G401 (cell line): ENCODE measurements at regions not wholly inside any gene's neighbourhood (a gene's known extent, or its start where the extent isn't known, plus 50 kb on each side); places are given as distances from the start of the nearest gene placed in this dataset.
"Not testable (repeated sequence)": the region's sequence is repeated elsewhere in the genome, so short reads cannot be mapped to it uniquely, and the experiment has no call there.

ENCODE experiments used
- DNase-seq: peaks from one replicate; pipeline ENCODE4 v3.0.0-alpha.2; 2015; ENCODE audit warnings: low spot score
- in situ Hi-C: cut with HindIII; loops from 2 replicates; pipeline ENCODE4 v1.10.0; 2016; ENCODE audit warnings: low sequenced_read_pairs, mixed read lengths

DNA sequence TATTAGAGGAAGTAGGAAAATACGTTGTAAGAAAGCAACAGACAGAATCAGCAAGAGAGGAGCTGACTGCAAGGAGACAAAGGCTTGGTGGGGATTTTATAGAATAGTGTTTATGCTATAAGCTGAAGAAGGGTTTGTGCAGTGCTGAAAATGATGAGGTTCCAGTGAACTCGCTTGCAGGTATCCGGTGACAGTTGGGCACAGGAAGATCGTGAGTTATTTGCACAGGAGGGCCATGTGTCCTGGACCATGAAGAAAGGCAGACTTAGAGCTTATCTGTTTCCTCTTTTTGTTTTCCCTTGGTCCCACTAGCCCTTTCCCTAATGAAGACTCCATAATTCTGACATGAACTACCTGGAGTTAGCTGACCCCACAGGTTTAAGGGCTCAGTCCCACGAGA, 61.4 kb downstream of the NXNL2 start:
- in situ Hi-C loops, result no loop called here
- no peak for DNase-seq

DNA sequence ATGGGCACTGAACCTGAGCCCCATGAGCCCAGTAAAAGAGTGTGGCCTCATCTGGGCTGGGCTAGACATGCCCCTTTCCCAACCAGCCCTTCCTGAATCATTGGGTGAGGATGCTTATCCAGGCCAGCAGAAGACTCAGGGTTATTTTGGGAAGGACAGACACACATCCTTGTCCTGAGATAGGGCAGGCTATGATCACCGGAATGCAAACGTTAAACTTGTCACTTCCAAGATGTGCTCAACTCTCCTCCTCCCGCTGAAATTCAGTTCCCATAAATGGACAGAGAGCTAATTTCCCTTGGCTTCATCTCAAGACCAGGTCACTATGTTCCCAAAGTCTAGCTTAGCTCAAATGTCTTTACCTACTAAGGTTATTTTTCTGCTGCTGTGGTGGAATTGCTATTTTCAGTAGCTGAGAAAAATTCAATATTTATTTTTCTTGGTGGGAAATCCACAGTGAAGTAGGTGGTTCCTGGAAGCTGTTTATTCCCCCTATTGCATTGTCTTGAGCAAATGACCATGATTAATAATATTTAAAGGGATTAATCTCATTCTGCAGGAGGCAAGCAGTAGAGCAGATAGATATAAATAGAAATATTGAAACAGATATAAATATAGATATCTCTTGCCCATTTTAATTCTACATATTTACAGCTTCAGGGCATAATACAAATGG, 70.0 kb downstream of the NXNL2 start:
- in situ Hi-C loops, result no loop called here
- no peak for DNase-seq

DNA sequence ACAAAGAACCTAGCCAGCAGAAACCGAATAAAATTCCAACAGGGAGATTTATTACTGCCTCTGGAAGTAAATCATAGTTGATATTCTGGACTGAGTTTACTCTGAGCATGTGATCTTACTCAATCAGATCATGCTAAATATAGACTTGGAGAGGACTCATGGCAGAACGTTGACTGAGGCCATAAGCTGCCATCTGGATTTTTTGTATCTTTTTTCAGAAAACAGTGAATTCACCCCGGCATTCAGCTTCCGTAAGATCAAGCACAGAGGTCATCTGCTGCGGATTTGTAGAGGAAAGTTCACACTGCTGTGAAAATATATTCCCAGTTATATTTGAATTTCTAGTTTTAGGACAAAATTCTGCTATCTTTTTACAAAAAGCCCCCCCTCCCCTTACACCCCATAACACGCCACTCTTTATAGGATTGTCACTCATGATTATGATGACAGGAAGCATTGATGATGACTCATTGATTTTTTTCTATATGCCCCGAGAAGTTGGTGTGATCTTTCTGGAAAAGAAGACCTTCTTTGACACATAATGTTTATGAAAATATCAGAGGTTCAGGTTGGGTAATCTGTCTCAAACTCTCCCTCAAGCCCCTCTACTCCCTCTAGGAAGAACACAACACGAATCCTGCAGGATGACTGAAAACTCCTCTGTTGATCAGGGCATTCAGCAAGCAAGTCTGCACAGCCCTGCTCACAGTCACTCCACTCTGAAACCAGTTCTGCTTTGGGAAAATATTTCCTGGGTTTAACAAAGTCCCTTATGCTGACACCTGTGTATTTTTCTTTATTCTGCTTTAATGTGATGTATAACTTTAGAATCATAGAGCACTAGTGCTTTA, 70.8 kb downstream of the NXNL2 start:
- in situ Hi-C loops, result no loop called here
- DNase-seq, result peak; percentile 6

DNA sequence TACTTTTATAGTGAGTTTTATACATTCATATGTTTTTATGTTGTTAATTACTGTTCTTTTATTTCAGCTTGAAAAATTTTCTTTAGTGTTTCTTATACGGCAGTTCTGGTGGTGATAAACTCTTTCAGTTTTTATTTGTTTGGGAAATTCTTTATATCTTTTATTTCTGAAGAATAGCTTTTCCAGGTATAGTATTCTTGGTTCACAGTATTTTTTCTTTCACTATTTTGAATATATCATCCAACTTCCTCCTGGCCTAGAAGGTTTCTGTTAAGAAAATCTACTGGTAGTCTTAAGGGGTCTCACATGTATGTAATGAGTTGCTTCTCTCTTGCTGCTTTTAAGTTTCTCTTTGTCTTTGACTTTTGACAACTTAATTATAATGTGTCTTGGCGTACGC, 79.4 kb downstream of the NXNL2 start:
- no peak for DNase-seq
- in situ Hi-C loops, result no loop called here

DNA sequence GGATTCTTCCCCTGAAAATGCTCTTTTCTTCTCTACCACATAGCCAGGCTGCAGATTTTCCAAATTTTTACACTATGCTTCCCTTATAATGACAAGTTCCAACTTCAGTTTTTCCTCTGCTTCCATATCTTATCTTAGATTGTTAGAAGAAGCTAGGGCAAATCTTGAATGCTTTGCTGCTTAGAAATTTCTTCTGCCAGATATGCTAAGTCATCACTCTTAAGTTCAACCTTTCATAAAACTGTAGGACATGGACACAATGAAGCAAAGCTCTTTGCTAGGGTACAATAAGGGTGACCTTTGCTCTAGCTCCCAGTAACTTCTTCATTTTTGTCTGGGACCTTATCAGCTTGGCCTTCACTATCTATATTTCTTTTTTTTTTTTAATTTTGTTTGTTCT, 88.7 kb downstream of the NXNL2 start:
- in situ Hi-C loops, result no loop called here
- no peak for DNase-seq

DNA sequence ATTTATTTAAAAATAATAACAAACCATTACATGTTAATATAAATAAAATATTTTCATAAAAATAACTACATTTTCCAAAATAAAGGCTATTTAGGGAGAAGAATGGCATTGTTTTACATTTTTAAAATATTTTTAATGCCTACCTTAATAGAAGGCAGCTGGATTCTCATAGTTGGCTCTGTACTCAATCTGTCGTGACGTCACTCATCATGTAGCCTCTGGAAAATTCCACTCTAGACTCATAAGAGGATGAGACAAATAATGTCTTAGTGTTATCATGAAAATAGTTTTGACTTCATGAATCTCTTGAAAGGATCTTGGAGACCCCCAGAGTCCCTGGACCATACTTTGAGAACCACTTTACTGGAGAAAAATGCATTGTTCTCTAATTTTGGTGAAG, 93.1 kb downstream of the NXNL2 start:
- no peak for DNase-seq
- in situ Hi-C loops, result no loop called here

DNA sequence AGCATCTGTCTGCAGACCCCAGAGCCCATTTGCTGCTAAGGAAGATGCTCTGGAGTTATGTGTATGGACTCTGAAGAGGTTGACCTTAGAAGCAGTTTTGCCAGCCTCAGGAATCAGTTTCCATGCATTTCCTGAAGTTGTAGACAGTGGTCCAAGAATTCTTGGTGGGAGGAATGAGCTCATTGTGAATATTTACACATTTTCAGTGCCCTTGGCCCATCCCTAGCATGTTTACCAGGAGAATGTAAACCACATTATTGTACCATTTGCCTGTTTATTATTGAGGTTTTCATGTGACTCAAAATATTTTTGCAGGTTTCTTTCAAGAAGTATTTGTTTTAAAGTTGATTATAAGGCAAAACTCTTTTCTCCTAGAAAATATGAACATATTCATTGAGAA, 93.8 kb downstream of the NXNL2 start:
- in situ Hi-C loops, result no loop called here
- DNase-seq, result no peak

DNA sequence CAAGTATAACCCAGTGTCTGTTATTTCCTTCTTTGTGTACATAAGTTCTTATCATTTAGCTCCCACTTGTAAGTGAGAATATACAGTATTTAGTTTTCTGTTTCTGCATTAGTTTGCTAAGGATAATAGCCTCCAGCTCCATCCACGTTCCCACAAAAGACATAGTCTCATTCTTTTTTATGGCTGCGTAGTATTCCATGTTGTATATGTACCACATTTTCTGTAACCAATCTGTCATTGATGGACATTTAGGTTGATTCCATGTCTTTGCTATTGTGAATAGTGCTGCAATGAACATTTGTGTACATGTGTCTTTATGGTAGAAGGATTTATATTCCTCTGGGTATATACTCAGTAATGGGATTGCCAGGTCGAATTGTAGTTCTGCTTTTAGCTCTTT, 95.6 kb downstream of the NXNL2 start:
- DNase-seq, in situ Hi-C loops: not testable (repeated sequence)

DNA sequence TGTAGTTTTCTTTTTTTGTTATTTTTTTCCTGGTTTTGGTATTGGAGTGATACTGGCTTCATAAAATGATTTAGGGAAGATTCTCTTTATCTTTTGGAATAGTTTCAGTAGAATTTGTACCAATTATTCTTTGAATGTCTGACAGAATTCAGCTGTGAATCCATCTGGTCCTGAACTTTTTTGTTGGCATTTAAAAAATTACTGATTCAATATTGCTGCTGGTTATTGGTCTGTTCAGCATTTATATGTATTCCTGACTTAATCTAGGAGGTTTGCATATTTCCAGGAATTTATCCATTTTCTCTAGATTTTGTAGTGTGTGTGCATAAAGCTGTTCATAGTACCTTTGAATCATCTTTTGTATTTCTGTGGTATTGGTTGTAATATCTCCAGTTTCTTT, 100.2 kb downstream of the NXNL2 start:
- in situ Hi-C loops, result no loop called here
- DNase-seq, result no peak

DNA sequence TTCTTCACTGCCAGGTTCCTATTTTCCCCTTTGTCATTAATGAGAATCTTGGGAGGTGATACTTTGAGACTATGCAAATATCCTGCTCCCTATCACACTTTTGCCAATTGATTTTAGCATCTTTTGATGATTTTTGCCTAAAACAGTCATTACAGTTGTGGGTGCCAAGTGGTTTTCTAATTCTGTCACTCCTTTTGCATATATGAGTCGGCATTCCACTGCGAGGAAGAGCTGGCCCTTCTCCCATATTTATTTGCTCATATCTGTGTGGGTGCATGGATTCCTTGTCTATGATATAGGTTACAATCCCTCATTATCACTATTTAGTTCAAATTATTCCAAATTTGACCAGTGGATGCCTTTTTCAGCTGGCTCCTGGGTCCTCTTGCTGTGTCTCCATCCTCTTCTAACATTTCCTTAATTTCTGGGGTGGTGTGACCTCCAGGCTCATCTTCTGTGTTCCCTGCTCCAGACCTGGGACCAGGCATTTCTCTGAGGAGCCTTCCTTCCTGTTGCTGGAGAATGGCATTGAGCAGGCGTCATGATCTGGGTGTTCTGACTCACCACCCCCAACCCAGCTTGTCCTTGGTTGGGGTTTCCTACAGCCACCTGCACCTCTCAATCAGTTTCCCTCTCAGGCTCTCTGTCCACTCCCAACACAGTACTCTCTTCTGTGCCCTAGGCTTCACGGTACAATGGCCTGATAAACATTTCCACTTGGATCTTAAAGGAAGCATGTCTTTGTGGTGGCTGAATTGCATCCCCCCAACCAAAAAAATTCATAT, 106.7 kb downstream of the NXNL2 start:
- in situ Hi-C loops, result no loop called here
- DNase-seq, result no peak

DNA sequence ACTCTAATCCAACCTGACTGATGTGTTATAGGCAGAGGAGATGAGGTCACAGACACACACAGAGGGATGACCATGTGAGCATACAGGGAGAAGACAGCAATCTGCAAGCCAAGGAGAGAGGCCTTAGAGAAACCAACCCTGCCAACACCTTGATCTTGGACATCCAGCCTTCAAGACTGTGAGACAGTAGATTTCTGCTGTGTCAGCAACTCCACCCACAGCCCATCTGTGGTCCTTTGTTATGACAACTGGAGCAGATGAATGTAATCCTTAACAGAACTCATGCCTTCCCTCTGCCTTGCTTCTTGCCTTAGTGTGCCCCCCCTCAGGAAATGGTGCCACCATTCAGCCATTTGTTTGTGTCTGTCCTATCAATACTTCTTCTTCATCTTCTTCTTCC, 107.4 kb downstream of the NXNL2 start:
- no peak for DNase-seq
- in situ Hi-C loops, result no loop called here

DNA sequence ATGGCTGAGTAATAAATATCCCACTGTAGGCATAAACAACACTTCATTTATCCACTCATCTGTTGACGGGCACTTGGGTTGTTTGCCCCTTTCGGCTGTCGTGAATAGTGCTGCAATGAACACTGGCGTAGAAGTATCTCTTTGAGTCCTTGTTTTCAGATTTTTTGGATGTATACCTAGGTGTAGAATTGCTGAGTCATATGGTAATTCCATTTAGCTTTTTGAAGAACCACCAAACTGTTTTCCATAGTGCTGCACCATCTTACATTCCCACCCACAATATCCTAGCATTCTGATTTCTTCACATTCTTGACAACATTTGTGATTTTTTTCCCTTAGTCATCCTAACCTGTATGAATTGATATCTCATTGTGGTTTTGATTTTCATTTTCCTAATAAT, 109.0 kb downstream of the NXNL2 start:
- in situ Hi-C loops, result no loop called here
- DNase-seq, result no peak

DNA sequence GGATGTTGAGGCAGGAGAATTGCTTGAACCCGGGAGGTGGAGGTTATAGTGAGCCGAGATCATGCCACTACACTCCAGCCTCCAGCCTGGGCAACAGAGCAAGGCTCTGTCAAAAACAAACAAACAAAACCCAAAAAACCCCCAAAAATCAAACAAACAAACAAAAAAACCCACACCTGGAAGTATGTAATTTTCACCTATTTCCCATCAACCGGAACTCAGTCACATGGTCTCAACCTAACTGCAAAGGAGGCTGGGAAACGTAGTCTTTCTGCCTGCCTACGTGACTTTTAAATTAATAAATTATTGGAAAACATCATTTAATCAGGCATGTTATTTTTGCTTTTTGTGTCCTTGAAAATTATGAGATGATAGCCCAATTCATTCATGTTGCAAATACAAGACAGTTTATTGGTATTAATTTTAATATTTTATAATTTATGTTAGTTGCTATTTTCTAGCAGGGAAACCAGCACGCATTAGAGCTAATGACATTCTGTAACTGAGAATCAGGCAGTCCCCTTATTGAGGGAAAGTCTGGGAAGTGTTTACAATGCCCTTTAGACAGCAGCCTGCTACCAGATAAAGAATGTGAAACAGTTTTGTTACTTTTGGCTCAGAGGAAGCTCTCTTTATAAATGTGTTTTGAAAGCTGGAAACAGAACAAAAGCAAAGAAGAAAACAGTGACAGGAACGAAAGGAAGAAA, 110.3 kb downstream of the NXNL2 start:
- in situ Hi-C loops, result no loop called here
- no peak for DNase-seq

DNA sequence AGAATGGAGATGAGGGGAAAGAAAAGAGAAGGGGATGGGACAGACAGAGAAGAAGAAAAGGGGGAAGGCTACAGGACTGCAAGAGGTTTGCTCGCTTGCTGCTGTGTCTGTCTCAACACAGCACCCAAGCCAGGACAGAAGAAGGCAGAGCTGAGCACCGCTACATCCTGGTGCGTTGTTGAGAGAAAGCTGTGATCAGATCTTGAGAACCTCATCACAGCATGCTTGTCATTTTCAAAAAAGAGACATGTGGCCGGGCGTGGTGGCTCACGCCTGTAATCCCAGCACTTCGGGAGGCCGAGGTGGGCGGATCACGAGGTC, 110.9 kb downstream of the NXNL2 start:
- in situ Hi-C loops, result no loop called here
- DNase-seq, result no peak

DNA sequence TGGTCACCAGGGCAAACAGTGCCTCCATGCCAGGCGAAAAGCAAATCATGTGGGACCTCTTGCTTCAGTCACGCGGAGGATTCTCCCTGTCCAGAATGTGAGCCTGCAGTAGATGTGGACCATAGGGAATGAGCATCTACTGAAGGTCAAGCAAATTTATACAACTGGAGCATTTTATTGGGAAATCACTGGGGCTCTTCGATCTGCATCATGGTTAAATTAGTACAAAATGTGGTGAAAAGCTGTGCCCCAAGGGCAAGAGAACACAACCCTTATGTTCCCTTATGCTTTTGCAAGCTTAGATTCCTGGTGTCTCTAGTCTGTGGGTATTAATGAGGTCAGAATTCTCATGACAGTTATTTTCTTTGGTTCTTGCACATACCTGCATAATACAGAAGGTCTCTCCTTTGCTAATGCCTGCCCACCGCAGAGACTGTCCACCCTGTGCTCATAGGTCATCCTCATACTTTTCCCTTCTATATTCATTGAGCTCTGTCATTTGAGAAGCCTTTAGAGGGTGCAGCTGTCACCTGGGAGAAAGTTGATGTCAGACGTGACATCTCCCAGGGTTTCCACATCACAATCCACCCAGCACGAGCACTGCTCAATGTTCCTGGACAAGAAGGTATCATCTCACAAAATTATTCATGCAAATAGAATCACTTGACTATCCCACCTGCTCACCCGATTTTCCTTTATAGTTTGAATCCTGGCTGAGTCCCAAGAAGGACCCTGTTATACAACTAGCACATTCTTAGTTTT, 111.7 kb downstream of the NXNL2 start:
- no peak for DNase-seq
- in situ Hi-C loops, result no loop called here

DNA sequence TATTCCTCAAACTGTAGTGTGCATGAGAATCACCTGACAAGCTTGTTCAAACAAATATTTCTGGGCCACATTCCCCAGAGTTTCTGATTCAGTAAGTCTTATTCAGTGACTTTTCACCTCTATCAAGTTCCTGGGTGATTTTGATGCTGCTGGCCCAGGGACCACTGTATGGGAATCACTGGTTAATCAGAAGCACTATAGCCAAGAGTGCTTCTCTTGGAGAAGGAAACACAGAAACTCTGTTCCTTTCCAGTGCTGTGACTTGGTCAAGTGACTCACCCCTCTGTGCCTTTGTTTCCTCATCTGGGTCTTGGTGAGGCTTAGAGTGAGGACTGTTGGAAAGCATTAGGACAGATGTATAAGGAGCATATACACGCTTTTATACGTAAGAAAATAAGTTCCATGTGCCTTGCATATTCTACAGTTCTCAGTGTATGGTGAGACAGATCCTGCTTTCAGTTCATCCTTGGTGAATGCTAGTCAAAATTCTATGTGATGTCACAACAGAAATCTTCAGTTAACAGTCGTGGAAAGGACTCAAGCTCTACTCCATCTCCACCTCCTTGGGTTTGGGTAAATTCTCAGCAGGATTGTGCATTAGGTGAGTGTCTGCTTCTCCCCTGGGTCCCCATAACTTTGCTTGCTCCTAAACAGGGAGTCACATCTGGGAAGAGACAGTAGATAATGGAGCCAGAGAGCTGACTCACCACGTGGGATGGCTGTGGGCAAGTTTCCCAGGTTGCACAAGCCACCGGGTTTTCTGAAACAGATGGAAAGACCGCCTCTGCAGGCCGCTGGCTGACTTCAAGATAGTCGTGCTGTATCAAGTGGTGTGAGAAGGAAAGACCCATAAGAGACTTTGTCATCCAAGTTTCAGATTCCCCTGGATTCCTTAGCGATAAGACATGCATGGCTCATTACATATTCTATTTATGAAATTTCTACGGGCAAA, 117.0 kb downstream of the NXNL2 start:
- DNase-seq, result peak; percentile 2
- in situ Hi-C loops, result no loop called here

DNA sequence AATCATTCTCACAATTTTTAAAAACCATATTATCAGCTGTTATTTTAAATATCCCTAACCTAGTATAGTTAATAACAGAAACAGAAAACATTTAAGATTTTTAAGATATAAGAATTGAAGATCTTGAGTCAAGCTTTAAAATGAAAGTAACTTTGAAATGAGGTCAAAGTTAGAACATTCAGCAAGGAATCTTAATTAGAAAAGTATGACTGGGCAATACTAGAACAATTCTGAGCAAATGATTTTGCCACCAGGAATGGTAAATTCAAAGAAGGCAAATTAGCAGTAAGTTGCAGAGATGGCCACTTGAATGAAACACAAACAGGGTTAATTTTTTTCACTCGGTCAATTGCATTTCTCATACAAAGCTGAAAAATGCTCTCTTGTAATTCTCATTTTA, 117.9 kb downstream of the NXNL2 start:
- no peak for DNase-seq
- in situ Hi-C loops, result no loop called here

DNA sequence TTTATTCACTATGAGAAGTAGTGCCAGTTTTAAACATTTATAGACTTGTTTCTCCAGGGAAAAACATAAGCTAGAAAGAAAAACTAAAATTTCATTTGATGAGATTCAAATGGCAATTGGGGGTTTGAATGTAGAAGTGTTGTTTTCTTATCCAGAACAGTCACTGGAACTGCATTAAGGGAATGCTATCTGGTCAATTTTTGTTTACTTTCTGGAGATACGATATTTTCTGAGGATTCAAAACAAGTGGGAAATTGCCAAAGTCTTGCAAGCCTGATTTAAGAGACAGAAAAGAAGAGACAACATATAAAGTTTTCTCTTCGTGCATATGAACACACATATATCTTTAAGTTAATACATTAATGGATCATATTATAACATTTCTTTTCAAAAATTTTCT, 118.4 kb downstream of the NXNL2 start:
- DNase-seq, result no peak
- in situ Hi-C loops, result no loop called here
